GM21717 (cell line): ENCODE measurements at regions not wholly inside any gene's neighbourhood (a gene's known extent, or its start where the extent isn't known, plus 50 kb on each side); places are given as distances from the start of the nearest gene placed in this dataset.
"Not testable (repeated sequence)": the region's sequence is repeated elsewhere in the genome, so short reads cannot be mapped to it uniquely, and the experiment has no call there.

ENCODE experiments used
- ATAC-seq: cut with Tn5 transposase; IDR thresholded peaks from one replicate; pipeline ENCODE4 v1.9.1; 2021; ENCODE audit warnings: mild to moderate bottlenecking, moderate library complexity; ENCODE audit not compliant: unreplicated experiment

DNA sequence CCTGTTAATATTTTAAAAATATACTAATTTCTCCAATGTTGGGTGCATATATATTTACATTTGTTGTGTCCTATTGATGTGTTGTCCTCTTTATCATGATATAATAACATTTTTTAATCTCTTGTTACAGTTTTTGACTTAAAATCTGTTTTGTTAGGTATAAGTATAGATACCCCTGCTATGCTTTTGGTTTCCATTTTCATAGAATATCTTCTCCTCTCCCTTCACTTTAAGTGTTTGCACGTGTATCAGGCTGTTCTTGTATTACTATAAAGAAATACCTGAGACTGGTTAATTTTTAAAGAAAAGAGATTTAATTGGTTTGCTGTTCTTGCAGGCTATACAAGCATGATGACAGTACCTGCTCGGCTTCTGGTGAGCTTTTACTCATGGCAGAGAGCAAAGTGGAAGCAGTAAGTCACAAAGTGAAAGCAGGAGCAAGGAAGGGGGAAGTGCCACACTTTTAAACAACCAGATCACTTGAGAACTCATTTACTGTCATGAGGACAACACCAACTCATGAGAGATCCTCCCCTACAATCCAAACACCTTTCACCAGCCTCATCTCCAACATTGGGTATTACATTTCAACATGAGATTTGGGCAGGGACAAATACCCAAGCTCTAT lies 340.5 kb upstream of the SYNCRIP start:
- ATAC-seq, result peak; percentile 69

DNA sequence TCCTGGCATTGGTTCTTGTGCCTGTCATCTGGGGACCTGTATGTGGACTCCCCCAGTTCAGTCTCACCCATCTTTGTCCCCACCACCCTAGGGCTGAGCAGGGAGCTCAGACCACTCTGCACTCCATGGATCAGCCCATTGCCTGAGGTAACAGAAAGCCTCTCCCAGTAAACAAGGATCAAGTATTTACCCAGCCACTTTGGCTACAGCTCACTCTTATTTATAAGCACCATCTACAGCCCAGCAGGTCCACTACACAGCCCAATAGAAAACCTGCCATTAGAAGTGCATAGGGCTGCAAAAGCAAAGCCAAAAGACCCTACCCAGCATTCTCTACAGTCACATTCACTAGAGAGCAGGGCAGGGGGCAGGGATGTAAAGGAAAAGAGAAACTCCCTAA lies 335.0 kb upstream of the SYNCRIP start:
- ATAC-seq, result no peak

- peak; percentile 88 for ATAC-seq
These were observed 333.3 kb upstream of the SYNCRIP start for GRCh38 chr6:85975957-85976356.

- ATAC-seq, result no peak
These were observed 328.6 kb upstream of the SYNCRIP start for GRCh38 chr6:85971238-85971637.

- no peak for ATAC-seq
These were observed 324.1 kb upstream of the SYNCRIP start for GRCh38 chr6:85966828-85967227.

- no peak for ATAC-seq
These were observed 319.1 kb upstream of the SYNCRIP start for GRCh38 chr6:85961746-85962145.

- no peak for ATAC-seq
These were observed 318.4 kb upstream of the SYNCRIP start for GRCh38 chr6:85961125-85961524.

DNA sequence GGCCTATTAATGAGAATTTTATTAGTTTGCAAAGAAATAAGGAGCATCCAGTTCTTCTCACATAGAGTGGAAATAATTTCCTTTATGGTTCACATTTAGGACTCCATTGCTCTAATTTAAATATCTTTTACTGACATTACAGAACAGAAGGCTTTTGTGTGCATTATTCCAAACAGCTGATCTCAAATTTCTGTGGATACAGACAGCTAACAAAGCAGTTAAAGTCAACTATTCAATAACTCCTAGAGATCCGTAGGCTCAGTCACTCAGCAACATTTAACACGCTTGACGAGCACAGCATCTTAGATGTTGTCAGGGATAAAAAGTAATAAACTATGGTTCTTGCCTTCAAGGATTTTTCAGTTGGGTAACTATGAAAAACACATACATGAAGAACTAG lies 305.8 kb upstream of the SYNCRIP start:
- ATAC-seq, result no peak

DNA sequence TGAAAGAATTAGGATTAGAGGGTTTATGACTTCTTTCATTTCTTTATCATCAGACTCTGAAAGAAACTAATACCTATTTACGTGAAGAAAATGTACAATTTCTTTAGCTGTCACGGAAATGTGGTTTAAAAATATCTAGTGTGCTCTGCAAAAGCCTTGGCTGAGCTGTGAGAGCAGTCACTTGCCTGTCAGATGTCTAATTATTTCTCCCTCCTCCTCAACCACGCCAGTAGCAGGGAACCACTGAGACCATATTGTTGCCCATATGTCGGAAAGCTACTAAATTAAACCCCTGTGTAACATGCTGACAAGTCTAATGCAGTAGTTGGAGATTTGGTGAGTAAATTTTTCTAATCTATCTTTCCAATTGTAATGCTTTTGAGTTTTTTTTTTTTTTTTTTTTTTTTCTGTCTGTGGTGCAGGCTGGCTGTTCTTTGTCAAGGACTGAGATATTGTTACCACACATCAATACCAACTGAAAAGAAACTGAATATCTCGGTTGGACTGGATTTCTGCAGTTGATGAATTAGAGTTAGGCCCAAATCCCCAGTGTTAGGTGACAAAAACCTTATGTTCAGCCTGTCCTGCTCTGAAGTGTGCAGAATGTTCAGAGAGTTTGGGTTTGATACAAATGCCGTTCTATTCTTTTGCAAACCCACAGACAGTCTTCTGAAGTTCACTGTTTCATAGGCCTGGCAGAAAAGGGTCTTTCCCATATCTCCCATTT lies 302.9 kb upstream of the SYNCRIP start:
- ATAC-seq, result no peak

DNA sequence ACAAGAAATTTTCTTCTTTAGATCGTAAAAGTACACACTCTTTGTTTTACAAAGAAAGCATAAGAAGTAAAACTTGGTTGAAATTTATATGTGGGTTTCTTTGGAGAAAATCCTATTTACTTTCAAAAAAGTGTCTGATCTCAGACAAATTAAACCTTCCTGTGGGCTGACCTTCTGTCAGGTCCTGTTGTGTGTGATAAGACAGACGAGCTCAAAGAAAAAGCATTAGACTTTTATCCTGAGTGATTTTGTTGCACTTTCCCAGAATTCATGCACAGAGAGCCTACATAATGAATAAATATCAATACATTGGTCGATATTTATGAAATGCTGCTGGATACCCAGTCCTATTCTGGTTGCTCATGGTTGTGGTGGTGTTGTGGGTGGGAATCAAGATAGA lies 302.1 kb upstream of the SYNCRIP start:
- no peak for ATAC-seq

- no peak for ATAC-seq
These were observed 300.2 kb upstream of the SYNCRIP start for GRCh38 chr6:85942844-85943243.

DNA sequence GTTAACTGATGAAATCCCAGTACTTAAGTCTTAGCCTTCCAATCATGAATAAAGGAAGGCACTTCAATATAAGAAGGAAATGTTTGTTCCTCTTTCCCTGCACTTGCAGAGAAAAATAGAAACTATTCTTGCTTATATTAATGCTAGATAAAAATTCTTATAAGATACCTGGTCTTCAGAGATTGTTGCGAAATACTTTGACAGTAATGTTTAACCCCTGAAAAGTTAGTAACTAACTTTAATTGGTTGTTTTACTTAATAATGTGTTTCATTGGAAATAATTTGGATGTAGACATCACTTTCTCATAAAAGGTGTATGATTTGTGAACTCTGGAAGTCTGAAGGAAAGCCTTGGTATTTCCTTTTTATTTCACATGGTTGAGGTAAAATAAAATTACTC lies 294.2 kb upstream of the SYNCRIP start:
- no peak for ATAC-seq

- peak; percentile 85 for ATAC-seq
These were observed 280.3 kb upstream of the SYNCRIP start for GRCh38 chr6:85923013-85923430.

DNA sequence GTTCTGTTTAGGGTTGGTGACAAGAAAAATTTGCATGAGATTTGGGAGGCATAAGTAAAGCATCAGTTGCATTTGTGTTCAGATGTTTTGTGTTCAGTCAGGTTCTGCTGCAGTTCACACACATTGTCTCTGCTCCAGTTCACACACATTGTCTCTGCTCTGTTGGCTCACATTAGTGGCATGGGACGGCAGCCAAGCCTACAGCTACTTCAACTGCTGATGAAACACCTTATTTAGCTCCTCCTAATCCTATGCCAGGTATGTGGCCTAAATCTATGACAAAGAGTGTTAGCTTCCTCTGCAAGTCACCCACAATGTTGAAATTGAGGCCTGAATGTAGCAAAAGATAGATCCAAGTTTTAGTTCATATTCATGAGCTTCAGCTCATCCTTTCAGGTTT lies 278.1 kb upstream of the SYNCRIP start:
- no peak for ATAC-seq

GRCh38 chr6:85917522-85917921 lies 274.8 kb upstream of the SYNCRIP start:
- no peak for ATAC-seq

GRCh38 chr6:85913001-85913400 lies 270.3 kb upstream of the SYNCRIP start:
- no peak for ATAC-seq

- no peak for ATAC-seq
These were observed 269.9 kb upstream of the SYNCRIP start for GRCh38 chr6:85912582-85912981.

DNA sequence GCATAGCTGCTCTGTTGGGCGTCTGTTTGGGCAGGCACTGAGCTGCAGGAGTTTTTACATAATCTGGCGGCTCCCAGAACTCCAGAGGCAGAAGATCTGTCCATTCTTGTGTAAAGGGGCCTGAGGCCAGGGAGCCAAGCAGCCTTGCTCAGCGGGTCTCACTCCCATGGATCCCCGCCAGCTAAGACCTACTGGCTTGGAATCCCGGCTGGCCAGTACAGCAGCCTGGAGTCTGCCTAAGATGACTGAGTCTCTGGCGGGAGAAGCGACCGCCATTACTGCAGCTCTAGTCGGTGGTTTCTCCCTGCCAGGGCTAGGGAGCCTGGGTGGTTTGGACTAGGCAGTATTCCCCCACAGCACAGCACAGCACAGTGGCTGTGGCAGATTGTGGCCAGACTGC lies 268.4 kb upstream of the SYNCRIP start:
- no peak for ATAC-seq

- ATAC-seq, result not testable (repeated sequence)
These were observed 265.4 kb upstream of the SYNCRIP start for GRCh38 chr6:85908120-85908519.

DNA sequence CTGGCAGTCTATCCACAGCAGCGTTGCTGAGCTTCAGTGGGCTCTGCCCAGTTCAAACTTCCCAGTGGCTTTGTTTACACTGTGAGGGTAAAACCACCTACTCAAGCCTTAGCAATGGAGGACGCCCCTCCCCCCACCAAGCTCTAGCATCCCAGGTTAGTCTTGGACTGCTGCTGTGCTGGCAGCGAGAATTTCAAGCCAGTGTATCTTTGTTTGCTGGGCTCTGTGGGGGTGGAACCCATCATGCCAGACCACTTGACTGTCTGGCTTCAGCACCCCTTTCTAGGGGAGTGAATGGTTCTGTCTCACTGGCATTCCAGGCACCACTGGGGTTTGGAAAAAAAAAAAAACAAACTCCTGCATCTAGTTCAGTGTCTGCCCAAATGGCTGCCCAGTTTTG lies 249.7 kb upstream of the SYNCRIP start:
- no peak for ATAC-seq

GRCh38 chr6:85887461-85887860 lies 244.8 kb upstream of the SYNCRIP start:
- no peak for ATAC-seq

- ATAC-seq, result no peak
These were observed 226.0 kb upstream of the SYNCRIP start for GRCh38 chr6:85868685-85869084.

DNA sequence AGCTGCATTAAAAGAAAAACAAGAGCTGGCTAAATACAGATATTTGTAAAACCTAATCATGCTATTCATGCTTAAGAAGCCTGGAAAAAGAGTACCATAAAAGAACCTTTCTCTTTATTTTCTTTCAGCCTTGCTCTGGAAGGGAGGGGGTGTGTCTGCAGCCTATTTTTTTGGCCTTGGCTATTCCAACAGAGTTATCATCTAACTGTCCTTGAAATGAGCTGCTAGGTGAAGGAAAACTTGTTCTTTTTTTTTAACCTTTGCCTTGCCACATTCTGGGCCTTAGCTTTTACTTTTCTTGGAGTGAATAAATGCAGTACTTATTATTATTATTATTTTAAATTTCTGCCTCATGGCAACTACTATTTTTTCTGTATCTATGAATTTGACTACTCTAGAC lies 224.9 kb upstream of the SYNCRIP start:
- no peak for ATAC-seq
